IMR-90 (cell line): ENCODE measurements at regions not wholly inside any gene's neighbourhood (a gene's known extent, or its start where the extent isn't known, plus 50 kb on each side); places are given as distances from the start of the nearest gene placed in this dataset.

ENCODE experiments used
- ATAC-seq: fragments of 200-7000 bp; cut with Tn5 transposase; 2 replicates; pipeline ENCODE4 v1.9.1; 2020; ENCODE audit warnings: low read depth, mild to moderate bottlenecking, moderate library complexity
- BruUV-seq: library from RNA; stranded (reverse); fragments of 400-500 nt; replicated peaks from 2 replicates; lab custom pipeline; 2021; lab: Mats Ljungman, UMichigan
- CTCF ChIA-PET: fragments of 300-600 bp; formaldehyde crosslinking; extraction: SDS; loops from one replicate; lab custom pipeline; 2021; ENCODE audit warnings: antibody characterized with exemption; lab: Yijun Ruan, JAX
- POLR2A ChIA-PET: fragments of 300-600 bp; sonication (Branson Sonifier 250); formaldehyde crosslinking; loops from one replicate; lab custom pipeline; 2022; ENCODE audit warnings: antibody characterized with exemption; ENCODE audit not compliant: unreplicated experiment; lab: Charles Lee
- DNase-seq: peaks from one replicate; pipeline ENCODE4 v3.0.0; 2013
- H2AFZ ChIP-seq: replicated peaks from 2 replicates; pipeline ENCODE3; 2013; ENCODE audit warnings: low read length, mild to moderate bottlenecking; ENCODE audit not compliant: poor library complexity
- H2AK5ac ChIP-seq: 2 replicates; pipeline ENCODE4 v1.6.1; 2013; ENCODE audit warnings: low read depth, low read length, inconsistent platforms
- H2AK9ac ChIP-seq: replicated peaks from 2 replicates; pipeline ENCODE3; 2013; ENCODE audit warnings: mild to moderate bottlenecking, low read depth, low read length, moderate library complexity; ENCODE audit not compliant: poor library complexity
- H2BK120ac ChIP-seq: 2 replicates; pipeline ENCODE4 v1.6.1; 2013; ENCODE audit warnings: low read depth, low read length, inconsistent platforms
- H2BK15ac ChIP-seq: 3 replicates; pipeline ENCODE4 v1.6.1; 2013; ENCODE audit warnings: low read depth, low read length, inconsistent platforms
- H2BK20ac ChIP-seq: 2 replicates; pipeline ENCODE4 v1.6.1; 2013; ENCODE audit warnings: low read depth, mild to moderate bottlenecking, inconsistent platforms, low read length, moderate library complexity
- H2BK5ac ChIP-seq: 2 replicates; pipeline ENCODE4 v1.6.1; 2013; ENCODE audit warnings: mild to moderate bottlenecking, low read depth, low read length, inconsistent platforms; ENCODE audit not compliant: poor library complexity, severe bottlenecking
- H3K14ac ChIP-seq: replicated peaks from 2 replicates; pipeline ENCODE4 v1.6.1; 2013; ENCODE audit warnings: low read depth, low read length, inconsistent platforms
- H3K18ac ChIP-seq: 2 replicates; pipeline ENCODE4 v1.6.1; 2013; ENCODE audit warnings: low read depth, low read length, control low read depth
- H3K23ac ChIP-seq: 2 replicates; pipeline ENCODE4 v1.6.1; 2013; ENCODE audit warnings: low read depth, low read length, inconsistent platforms
- H3K27ac ChIP-seq: 2 replicates; pipeline ENCODE4 v1.5.1; 2013; ENCODE audit warnings: mild to moderate bottlenecking, control low read depth, low read length; ENCODE audit not compliant: insufficient read depth
- H3K27me3 ChIP-seq: 2 replicates; pipeline ENCODE4 v1.6.1; 2013; ENCODE audit warnings: low read length; ENCODE audit not compliant: control insufficient read depth, insufficient read depth
- H3K36me3 ChIP-seq: 2 replicates; pipeline ENCODE4 v1.6.1; 2013; ENCODE audit warnings: low read length, mixed read lengths; ENCODE audit not compliant: control insufficient read depth, insufficient read depth
- H3K4ac ChIP-seq: 2 replicates; pipeline ENCODE4 v1.6.1; 2013; ENCODE audit warnings: low read depth, low read length, inconsistent platforms
- H3K4me1 ChIP-seq: 2 replicates; pipeline ENCODE4 v1.6.1; 2013; ENCODE audit warnings: low read length, mixed read lengths; ENCODE audit not compliant: control insufficient read depth, insufficient read depth
- H3K4me2 ChIP-seq: 2 replicates; pipeline ENCODE4 v1.6.1; 2013; ENCODE audit warnings: low read depth, mild to moderate bottlenecking, control low read depth, low read length, moderate library complexity
- H3K4me3 ChIP-seq: 2 replicates; pipeline ENCODE4 v1.5.1; 2013; ENCODE audit warnings: low read depth, mild to moderate bottlenecking, control low read depth, low read length, moderate library complexity; ENCODE audit not compliant: insufficient read depth
- H3K56ac ChIP-seq: 2 replicates; pipeline ENCODE4 v1.6.1; 2013; ENCODE audit warnings: low read length, inconsistent platforms; ENCODE audit not compliant: insufficient read depth; ENCODE audit errors: extremely low read depth
- H3K79me1 ChIP-seq, 2 experiments: 2 replicates each; pipeline ENCODE4 v1.6.1; 2013; ENCODE audit warnings: low read length in 2 of 2, inconsistent platforms in 1 of 2, low read depth in 1 of 2
- H3K9ac ChIP-seq: 2 replicates; pipeline ENCODE4 v1.6.1; 2013; ENCODE audit warnings: low read depth, low read length, control low read depth
- H3K9me1 ChIP-seq: 2 replicates; pipeline ENCODE4 v1.6.1; 2013; ENCODE audit warnings: low read length, inconsistent platforms; ENCODE audit not compliant: insufficient read depth
- H3K9me3 ChIP-seq: 2 replicates; pipeline ENCODE4 v1.6.1; 2013; ENCODE audit warnings: low read length; ENCODE audit not compliant: control insufficient read depth, insufficient read depth
- H4K20me1 ChIP-seq: 2 replicates; pipeline ENCODE4 v1.6.1; 2013; ENCODE audit warnings: low read length, inconsistent platforms; ENCODE audit not compliant: insufficient read depth
- H4K5ac ChIP-seq: 2 replicates; pipeline ENCODE4 v1.6.1; 2013; ENCODE audit warnings: mild to moderate bottlenecking, low read depth, low read length, control low read depth
- H4K8ac ChIP-seq, 2 experiments: 2 replicates each; pipeline ENCODE4 v1.6.1; 2013; ENCODE audit warnings: low read depth in 2 of 2, low read length in 2 of 2, control low read depth in 1 of 2, inconsistent platforms in 1 of 2
- H4K91ac ChIP-seq: 2 replicates; pipeline ENCODE4 v1.6.1; 2013; ENCODE audit warnings: low read depth, low read length, inconsistent platforms; ENCODE audit not compliant: insufficient read depth
- CEBPB ChIP-seq: IDR thresholded peaks from 2 replicates; pipeline ENCODE4 v1.6.1; 2012; ENCODE audit warnings: low read depth, low read length, improper control_type of control experiment
- CHD1 ChIP-seq: IDR thresholded peaks from 2 replicates; pipeline ENCODE4 v1.6.1; 2012; ENCODE audit warnings: low read depth, low read length, improper control_type of control experiment
- ELK1 ChIP-seq: fragments of 150-350 bp; IDR thresholded peaks from 2 replicates; pipeline ENCODE4 v1.6.1; 2016; ENCODE audit warnings: low read depth, mild to moderate bottlenecking, low read length, moderate library complexity, borderline replicate concordance
- FOS ChIP-seq: fragments of 150-350 bp; IDR thresholded peaks from 2 replicates; pipeline ENCODE4 v1.6.1; 2016; ENCODE audit warnings: low read depth, low read length
- MAFK ChIP-seq: IDR thresholded peaks from 2 replicates; pipeline ENCODE4 v1.6.1; 2012; ENCODE audit warnings: low read depth, low read length, improper control_type of control experiment
- MAZ ChIP-seq: IDR thresholded peaks from 2 replicates; pipeline ENCODE4 v1.6.1; 2012; ENCODE audit warnings: low read depth, mild to moderate bottlenecking, low read length, improper control_type of control experiment, moderate library complexity, borderline replicate concordance
- MXI1 ChIP-seq: IDR thresholded peaks from 2 replicates; pipeline ENCODE4 v1.6.1; 2012; ENCODE audit warnings: low read depth, mild to moderate bottlenecking, low read length, moderate library complexity, borderline replicate concordance
- NFE2L2 ChIP-seq: fragments of 150-350 bp; IDR thresholded peaks from 2 replicates; pipeline ENCODE4 v1.6.1; 2016; ENCODE audit warnings: low read depth, mild to moderate bottlenecking, low read length
- RAD21 ChIP-seq: IDR thresholded peaks from 2 replicates; pipeline ENCODE4 v1.6.1; 2012; ENCODE audit warnings: low read length, improper control_type of control experiment
- RCOR1 ChIP-seq: IDR thresholded peaks from 2 replicates; pipeline ENCODE4 v1.6.1; 2012; ENCODE audit warnings: mild to moderate bottlenecking, low read length, improper control_type of control experiment; ENCODE audit not compliant: insufficient replicate concordance
- RFX5 ChIP-seq: IDR thresholded peaks from 2 replicates; pipeline ENCODE4 v1.8.0; 2012; ENCODE audit warnings: low read depth, mild to moderate bottlenecking, low read length, moderate library complexity
- USF2 ChIP-seq: fragments of 150-350 bp; IDR thresholded peaks from 2 replicates; pipeline ENCODE4 v1.6.1; 2017; ENCODE audit warnings: mild to moderate bottlenecking, antibody characterized with exemption, low read length, low read depth
- WGBS, 2 experiments: methylation state at CpG; one replicate each; pipeline versions ENCODE4 v1.1.5 to v1.1.7; 2013; ENCODE audit warnings: missing lambda C conversion rate in 2 of 2; ENCODE audit not compliant: insufficient read length in 1 of 2; ENCODE audit errors: extremely low coverage in 2 of 2; 5-methylcytosine and 5-hydroxymethylcytosine counted together
- dilution Hi-C: fragments of 300-500 bp; cut with HindIII; formaldehyde crosslinking; loops from one replicate; pipeline ENCODE4 v1.14.3; 2018; ENCODE audit warnings: low sequenced_read_pairs; ENCODE audit not compliant: unreplicated experiment
- in situ Hi-C: fragments of 300-500 bp; cut with MboI; formaldehyde crosslinking; loops from 3 replicates; pipeline ENCODE4 v1.14.3; 2019; ENCODE audit warnings: low sequenced_read_pairs, inconsistent platforms, mixed read lengths
- intact Hi-C: fragments of 100-400 bp; cut with micrococcal nuclease; formaldehyde crosslinking; loops from 2 replicates; pipeline ENCODE4 v1.10.0; 2022

GRCh38 chr3:90253131-90253530 is 1145.7 kb downstream of the EPHA3 start:
- Histone ChIP-seq H4K20me1 (no peaks in the 10 kb centered on the region), H3K56ac (no peak overlapping the region), H3K4me2 (no peak overlapping the region), H4K5ac (no peak overlapping the region), H2BK20ac (no peak overlapping the region), H3K18ac (no peak overlapping the region), H2AFZ (no peak overlapping the region), H2BK120ac (no peak overlapping the region), H2AK5ac (no peak overlapping the region), H2BK15ac (no peak overlapping the region), H3K36me3 (no peaks in the 10 kb centered on the region), H3K79me1 (no peaks in the 10 kb centered on the region), H3K27me3 (no peaks in the 10 kb centered on the region), H3K27ac (no peak overlapping the region), H3K23ac (no peak overlapping the region), H4K8ac (no peak overlapping the region), H2BK5ac (no peak overlapping the region), H3K9me1 (no peaks in the 10 kb centered on the region), H3K14ac (no peak overlapping the region), H3K4me3 (no peak overlapping the region), H2AK9ac (no peak overlapping the region), H3K4me1 (no peaks in the 10 kb centered on the region), H3K4ac (no peak overlapping the region), H3K9me3 (peaks cover 2% of the 10 kb centered on the region; the same call in 1 of the 2 replicates), H4K91ac (no peak overlapping the region), H3K9ac (no peak overlapping the region)
- POLR2A ChIA-PET = no interaction called here
- DNase-seq = no peak
- WGBS, 2 experiments = no CpG with 5 or more reads among the region's 2 CpGs
- intact Hi-C loops = no loop called here
- in situ Hi-C loops = no loop called here
- dilution Hi-C loops = no loop called here
- no TSS peak for BruUV-seq
- TF ChIP-seq NFE2L2 = no peak
- no peak for TF ChIP-seq MXI1
- TF ChIP-seq RFX5 = no peak
- no peak for TF ChIP-seq MAZ
- TF ChIP-seq CEBPB = no peak
- no peak for TF ChIP-seq MAFK
- TF ChIP-seq RAD21 = no peak
- no peak for TF ChIP-seq ELK1
- no peak for TF ChIP-seq USF2
- no peak for TF ChIP-seq CHD1
- TF ChIP-seq RCOR1 = no peak
- no peak for TF ChIP-seq FOS
- ATAC-seq = no peak
- CTCF ChIA-PET = interaction anchor here (0.9 kb wide), 1 partner anchor 10 kb away, joined by 3 read pairs; no protein-coding TSS in a partner anchor
